ENCODE measurements at regions not wholly inside any gene's neighbourhood (a gene's known extent, or its start where the extent isn't known, plus 50 kb on each side); places are given as distances from the start of the nearest gene placed in this dataset.
A peak's percentile ranks its signal among the peaks of the same experiment; 100 is the strongest.

DNA sequence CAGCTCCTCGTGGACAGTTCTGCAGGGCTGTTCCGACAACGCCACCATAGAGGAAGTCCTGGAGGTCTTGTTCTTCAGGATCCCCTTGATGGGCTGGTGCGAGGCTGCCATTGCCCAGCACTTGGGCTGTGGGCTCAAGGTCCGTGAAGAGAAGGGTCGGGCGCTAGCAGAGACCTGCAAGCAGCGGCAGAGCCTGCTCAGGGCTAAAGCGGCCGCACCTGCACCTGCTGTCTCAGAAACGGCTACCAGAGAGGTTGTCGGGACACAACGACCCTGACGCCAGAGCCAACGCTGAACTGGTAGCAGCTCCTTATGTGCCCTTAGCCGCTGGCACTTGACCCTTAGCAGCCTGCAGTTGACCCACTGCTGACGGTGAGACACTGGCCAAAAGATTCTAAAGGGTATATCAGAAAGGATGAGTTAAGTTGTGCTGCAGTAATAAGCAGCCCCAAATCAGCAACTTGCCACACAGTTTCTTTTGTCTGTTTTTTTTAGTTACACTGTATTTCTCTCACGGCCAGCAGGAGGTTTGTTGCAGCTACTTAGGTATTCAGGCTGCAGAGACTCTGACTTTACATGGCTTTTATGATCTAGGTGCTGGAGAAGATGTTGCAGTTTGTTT, 55.5 kb upstream of the ST6GAL2 start:
- Mint-ChIP-seq H3K27me3 (ENCODE audit: low read depth) (no peaks in the 10 kb centered on the region), H3K27ac (no peak overlapping the region), H3K36me3 (ENCODE audit: low read depth) (no peaks in the 10 kb centered on the region), H3K9me3 (peaks cover 5% of the 10 kb centered on the region), H3K4me3 (no peak overlapping the region), H3K4me1 (no peaks in the 10 kb centered on the region)
- no peak for TF ChIP-seq CTCF (IDR thresholded peaks at IDR 0.05; ENCODE audit: unreplicated experiment in 3 of 3)

DNA sequence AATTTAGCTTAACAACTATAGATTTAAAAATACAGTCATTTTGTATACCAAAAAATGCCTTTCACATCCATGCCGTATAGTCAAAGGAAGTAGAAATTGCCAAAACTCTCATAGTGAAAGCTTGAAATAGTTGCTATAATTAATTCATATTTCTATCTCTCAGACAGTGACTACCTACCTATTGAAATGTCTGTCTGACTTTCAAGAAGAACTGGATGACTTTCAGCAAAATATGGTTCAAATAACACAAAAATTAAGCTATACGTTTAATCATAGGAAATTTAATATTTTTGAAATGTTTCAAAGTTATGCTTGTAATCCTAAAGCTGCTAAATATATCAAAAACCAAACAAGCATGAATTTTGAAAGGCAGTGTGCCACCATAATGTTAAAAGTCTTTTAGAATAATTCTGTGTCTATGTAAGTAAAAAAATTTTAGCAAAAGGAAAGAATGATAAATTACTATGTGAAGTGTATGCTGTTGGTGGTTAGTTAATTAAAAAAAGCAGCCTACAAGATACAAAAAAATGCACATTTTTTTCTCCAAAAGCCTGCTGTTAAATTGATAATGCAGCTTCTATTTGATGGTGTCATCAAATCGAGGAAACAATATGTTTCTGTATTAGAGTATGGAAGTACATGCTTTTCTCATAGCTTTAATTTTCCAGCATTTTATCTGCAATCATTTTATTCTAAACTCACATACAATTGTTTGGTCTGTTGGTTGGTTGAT, 57.7 kb upstream of the ST6GAL2 start:
- Mint-ChIP-seq H3K36me3 (ENCODE audit: low read depth) (no peaks in the 10 kb centered on the region), H3K27me3 (ENCODE audit: low read depth) (no peaks in the 10 kb centered on the region), H3K4me3 (no peak overlapping the region), H3K27ac (no peak overlapping the region), H3K9me3 (peaks cover 5% of the 10 kb centered on the region), H3K4me1 (no peaks in the 10 kb centered on the region)
- TF ChIP-seq CTCF (IDR thresholded peaks at IDR 0.05; ENCODE audit: unreplicated experiment in 3 of 3): no peak

- Mint-ChIP-seq H3K27ac (no peak overlapping the region), H3K9me3 (peaks cover 9% of the 10 kb centered on the region), H3K27me3 (ENCODE audit: low read depth) (no peaks in the 10 kb centered on the region), H3K4me3 (no peak overlapping the region), H3K4me1 (no peaks in the 10 kb centered on the region), H3K36me3 (ENCODE audit: low read depth) (no peaks in the 10 kb centered on the region)
- TF ChIP-seq CTCF (IDR thresholded peaks at IDR 0.05; ENCODE audit: unreplicated experiment in 3 of 3): no peak
These were observed 58.2 kb upstream of the ST6GAL2 start for GRCh38 chr2:106944215-106944614.

DNA sequence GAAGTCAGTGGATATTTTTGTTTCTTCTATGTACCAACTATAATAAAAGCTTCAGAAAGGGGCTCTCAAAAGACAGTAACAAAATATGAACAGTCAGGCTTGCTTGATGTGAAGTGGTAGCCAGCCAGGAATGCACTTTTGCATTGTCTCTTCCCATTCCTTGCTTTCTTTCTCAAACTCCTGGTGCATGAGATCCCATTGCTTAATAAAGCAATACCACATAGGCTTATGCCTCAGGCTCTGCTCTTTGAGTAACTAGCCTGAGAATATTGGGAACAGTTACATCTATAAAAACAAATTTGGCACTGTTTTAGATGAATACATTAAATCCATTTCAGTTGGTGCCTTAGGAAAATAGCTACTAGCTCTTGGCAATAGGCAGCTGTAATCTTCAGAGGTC, 62.6 kb upstream of the ST6GAL2 start:
- H3K4me3 Mint-ChIP-seq: no peak overlapping the region
- no peaks in the 10 kb centered on the region for H3K27me3 Mint-ChIP-seq (ENCODE audit: low read depth)
- H3K4me1 Mint-ChIP-seq: no peaks in the 10 kb centered on the region
- peaks cover 37% of the 10 kb centered on the region for H3K9me3 Mint-ChIP-seq
- TF ChIP-seq CTCF (IDR thresholded peaks at IDR 0.05; ENCODE audit: unreplicated experiment in 3 of 3): no peak
- H3K27ac Mint-ChIP-seq: no peak overlapping the region
- peaks cover 3% of the 10 kb centered on the region for H3K36me3 Mint-ChIP-seq (ENCODE audit: low read depth)

DNA sequence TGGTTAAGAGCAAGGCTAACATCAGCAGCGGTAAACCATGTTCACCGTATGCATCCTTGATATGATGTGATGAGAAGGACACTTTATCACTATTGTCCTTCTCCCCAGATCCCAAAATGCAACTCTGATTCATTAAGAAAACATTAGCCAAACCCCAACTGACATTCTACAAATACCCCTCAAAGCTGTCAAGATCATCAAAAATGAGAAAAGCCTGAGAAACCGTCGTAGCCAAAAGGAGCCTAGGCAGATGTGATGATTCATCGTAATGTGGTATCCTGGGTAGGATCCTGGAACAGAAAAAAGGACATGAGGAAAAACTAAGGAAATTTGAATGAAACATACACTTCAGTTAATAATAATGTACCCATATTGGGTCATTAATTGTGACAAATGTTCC, 67.3 kb upstream of the ST6GAL2 start:
- no peak for TF ChIP-seq CTCF (IDR thresholded peaks at IDR 0.05; ENCODE audit: unreplicated experiment in 3 of 3)
- Mint-ChIP-seq H3K9me3 (peaks cover 36% of the 10 kb centered on the region), H3K4me1 (peaks cover 14% of the 10 kb centered on the region), H3K27me3 (ENCODE audit: low read depth) (no peaks in the 10 kb centered on the region), H3K27ac (no peak overlapping the region), H3K4me3 (no peak overlapping the region), H3K36me3 (ENCODE audit: low read depth) (peaks cover 3% of the 10 kb centered on the region)

- peak overlapping the region in 1 of 3 experiments; percentile 0 for H3K27ac Mint-ChIP-seq
- peaks cover 36% of the 10 kb centered on the region for H3K9me3 Mint-ChIP-seq
- H3K36me3 Mint-ChIP-seq (ENCODE audit: low read depth): peaks cover 3% of the 10 kb centered on the region
- TF ChIP-seq CTCF (IDR thresholded peaks at IDR 0.05; ENCODE audit: unreplicated experiment in 3 of 3): no peak
- H3K4me3 Mint-ChIP-seq: no peak overlapping the region
- no peaks in the 10 kb centered on the region for H3K27me3 Mint-ChIP-seq (ENCODE audit: low read depth)
- peaks cover 14% of the 10 kb centered on the region for H3K4me1 Mint-ChIP-seq
These were observed 67.8 kb upstream of the ST6GAL2 start for GRCh38 chr2:106953779-106954178.

Data from nephron (organoid).